ENCODE measurements at regions not wholly inside any gene's neighbourhood (a gene's known extent, or its start where the extent isn't known, plus 50 kb on each side); places are given as distances from the start of the nearest gene placed in this dataset.

GRCh38 chr10:125419831-125420230, 259.5 kb upstream of the CTBP2 start:
- DNase-seq (no peak), ATAC-seq (no peak)
- 90 to 95% methylated on average over 8 of the region's 8 CpGs for WGBS, 2 donors
- Histone ChIP-seq H3K27me3 (no peaks in the 10 kb centered on the region), H3K9me3 (no peaks in the 10 kb centered on the region), H3K27ac (no peak overlapping the region), H3K4me3 (no peak overlapping the region), H3K36me3 (replicated peaks in 1 of 2; ENCODE audit: insufficient read depth in 1 of 2, low read depth in 2 of 2) (no peaks in the 10 kb centered on the region), H3K4me1 (peaks cover 7% of the 10 kb centered on the region)
- TF ChIP-seq CTCF (IDR thresholded peaks at IDR 0.05) (no peak), POLR2A (IDR thresholded peaks at IDR 0.05) (no peak)
- intact Hi-C loops (cut with DNase I): no loop called here

- 67 to 79% methylated on average over 8 of the region's 8 CpGs for WGBS, 2 donors
- DNase-seq (no peak), ATAC-seq (no peak)
Observed at GRCh38 chr10:125419146-125419545, 258.8 kb upstream of the CTBP2 start.

GRCh38 chr10:125417605-125418004, 257.2 kb upstream of the CTBP2 start:
- no peak for DNase-seq
- H3K4me3 ChIP-seq: no peak overlapping the region
- WGBS, 2 donors: 64 to 77% methylated on average over 3 to 6 of the region's 6 CpGs

More at GRCh38 chr10:125419146-125419545, 258.8 kb upstream of the CTBP2 start:
- no peak for TF ChIP-seq POLR2A (IDR thresholded peaks at IDR 0.05)
- TF ChIP-seq CTCF (IDR thresholded peaks at IDR 0.05): no peak
- Histone ChIP-seq H3K9me3 (no peaks in the 10 kb centered on the region), H3K27me3 (no peaks in the 10 kb centered on the region), H3K4me3 (no peak overlapping the region), H3K4me1 (peaks cover 12% of the 10 kb centered on the region), H3K36me3 (replicated peaks in 1 of 2; ENCODE audit: insufficient read depth in 1 of 2, low read depth in 2 of 2) (no peaks in the 10 kb centered on the region), H3K27ac (no peak overlapping the region)
- intact Hi-C loops (cut with DNase I): no loop called here

GRCh38 chr10:125415964-125416363, 255.6 kb upstream of the CTBP2 start:
- WGBS, 2 donors: 66 to 76% methylated on average over 2 of the region's 2 CpGs
- Histone ChIP-seq H3K9me3 (no peaks in the 10 kb centered on the region), H3K27me3 (no peaks in the 10 kb centered on the region), H3K27ac (no peak overlapping the region), H3K36me3 (replicated peaks in 1 of 2; ENCODE audit: insufficient read depth in 1 of 2, low read depth in 2 of 2) (no peaks in the 10 kb centered on the region), H3K4me1 (peaks cover 12% of the 10 kb centered on the region), H3K4me3 (no peak overlapping the region)
- no peak for TF ChIP-seq POLR2A (IDR thresholded peaks at IDR 0.05)
- TF ChIP-seq CTCF (IDR thresholded peaks at IDR 0.05): no peak
- no peak for DNase-seq
- intact Hi-C loops (cut with DNase I): no loop called here
- ATAC-seq: no peak

More at GRCh38 chr10:125417605-125418004, 257.2 kb upstream of the CTBP2 start:
- Histone ChIP-seq H3K9me3 (no peaks in the 10 kb centered on the region), H3K27ac (no peak overlapping the region), H3K4me1 (peaks cover 12% of the 10 kb centered on the region), H3K36me3 (replicated peaks in 1 of 2; ENCODE audit: insufficient read depth in 1 of 2, low read depth in 2 of 2) (no peaks in the 10 kb centered on the region), H3K27me3 (no peaks in the 10 kb centered on the region)
- no peak for ATAC-seq
- TF ChIP-seq CTCF (IDR thresholded peaks at IDR 0.05) (no peak), POLR2A (IDR thresholded peaks at IDR 0.05) (no peak)
- intact Hi-C loops (cut with DNase I): no loop called here

- ATAC-seq: peak; percentile 30
- no peaks in the 10 kb centered on the region for H3K36me3 ChIP-seq (replicated peaks in 1 of 2; ENCODE audit: insufficient read depth in 1 of 2, low read depth in 2 of 2)
- peaks cover 12% of the 10 kb centered on the region for H3K4me1 ChIP-seq
- TF ChIP-seq POLR2A (IDR thresholded peaks at IDR 0.05) (no peak), CTCF (IDR thresholded peaks at IDR 0.05) (no peak)
- H3K9me3 ChIP-seq: no peaks in the 10 kb centered on the region
- DNase-seq: peak in 1 of 4 donors; percentile 12
- H3K27ac ChIP-seq: no peak overlapping the region
- intact Hi-C loops (cut with DNase I): no loop called here
- no peak overlapping the region for H3K4me3 ChIP-seq
- no peaks in the 10 kb centered on the region for H3K27me3 ChIP-seq
- WGBS, 2 donors: 11 to 20% methylated on average over 16 of the region's 16 CpGs
Observed at GRCh38 chr10:125415006-125415633, 254.8 kb upstream of the CTBP2 start.
